IMR-90 (cell line): ENCODE measurements at regions not wholly inside any gene's neighbourhood (a gene's known extent, or its start where the extent isn't known, plus 50 kb on each side); places are given as distances from the start of the nearest gene placed in this dataset.

Source experiments
- ATAC-seq: fragments of 200-7000 bp; cut with Tn5 transposase; 2 replicates; pipeline ENCODE4 v1.9.1; 2020; ENCODE audit warnings: low read depth, mild to moderate bottlenecking, moderate library complexity
- BruUV-seq: library from RNA; stranded (reverse); fragments of 400-500 nt; replicated peaks from 2 replicates; lab custom pipeline; 2021; lab: Mats Ljungman, UMichigan
- CTCF ChIA-PET: fragments of 300-600 bp; formaldehyde crosslinking; extraction: SDS; loops from one replicate; lab custom pipeline; 2021; ENCODE audit warnings: antibody characterized with exemption; lab: Yijun Ruan, JAX
- POLR2A ChIA-PET: fragments of 300-600 bp; sonication (Branson Sonifier 250); formaldehyde crosslinking; loops from one replicate; lab custom pipeline; 2022; ENCODE audit warnings: antibody characterized with exemption; ENCODE audit not compliant: unreplicated experiment; lab: Charles Lee
- DNase-seq: peaks from one replicate; pipeline ENCODE4 v3.0.0; 2013
- H2AFZ ChIP-seq: replicated peaks from 2 replicates; pipeline ENCODE3; 2013; ENCODE audit warnings: low read length, mild to moderate bottlenecking; ENCODE audit not compliant: poor library complexity
- H2AK5ac ChIP-seq: 2 replicates; pipeline ENCODE4 v1.6.1; 2013; ENCODE audit warnings: low read depth, low read length, inconsistent platforms
- H2AK9ac ChIP-seq: replicated peaks from 2 replicates; pipeline ENCODE3; 2013; ENCODE audit warnings: mild to moderate bottlenecking, low read depth, low read length, moderate library complexity; ENCODE audit not compliant: poor library complexity
- H2BK120ac ChIP-seq: 2 replicates; pipeline ENCODE4 v1.6.1; 2013; ENCODE audit warnings: low read depth, low read length, inconsistent platforms
- H2BK15ac ChIP-seq: 3 replicates; pipeline ENCODE4 v1.6.1; 2013; ENCODE audit warnings: low read depth, low read length, inconsistent platforms
- H2BK20ac ChIP-seq: 2 replicates; pipeline ENCODE4 v1.6.1; 2013; ENCODE audit warnings: low read depth, mild to moderate bottlenecking, inconsistent platforms, low read length, moderate library complexity
- H2BK5ac ChIP-seq: 2 replicates; pipeline ENCODE4 v1.6.1; 2013; ENCODE audit warnings: mild to moderate bottlenecking, low read depth, low read length, inconsistent platforms; ENCODE audit not compliant: poor library complexity, severe bottlenecking
- H3K14ac ChIP-seq: replicated peaks from 2 replicates; pipeline ENCODE4 v1.6.1; 2013; ENCODE audit warnings: low read depth, low read length, inconsistent platforms
- H3K18ac ChIP-seq: 2 replicates; pipeline ENCODE4 v1.6.1; 2013; ENCODE audit warnings: low read depth, low read length, control low read depth
- H3K23ac ChIP-seq: 2 replicates; pipeline ENCODE4 v1.6.1; 2013; ENCODE audit warnings: low read depth, low read length, inconsistent platforms
- H3K27ac ChIP-seq: 2 replicates; pipeline ENCODE4 v1.5.1; 2013; ENCODE audit warnings: mild to moderate bottlenecking, control low read depth, low read length; ENCODE audit not compliant: insufficient read depth
- H3K27me3 ChIP-seq: 2 replicates; pipeline ENCODE4 v1.6.1; 2013; ENCODE audit warnings: low read length; ENCODE audit not compliant: control insufficient read depth, insufficient read depth
- H3K36me3 ChIP-seq: 2 replicates; pipeline ENCODE4 v1.6.1; 2013; ENCODE audit warnings: low read length, mixed read lengths; ENCODE audit not compliant: control insufficient read depth, insufficient read depth
- H3K4ac ChIP-seq: 2 replicates; pipeline ENCODE4 v1.6.1; 2013; ENCODE audit warnings: low read depth, low read length, inconsistent platforms
- H3K4me1 ChIP-seq: 2 replicates; pipeline ENCODE4 v1.6.1; 2013; ENCODE audit warnings: low read length, mixed read lengths; ENCODE audit not compliant: control insufficient read depth, insufficient read depth
- H3K4me2 ChIP-seq: 2 replicates; pipeline ENCODE4 v1.6.1; 2013; ENCODE audit warnings: low read depth, mild to moderate bottlenecking, control low read depth, low read length, moderate library complexity
- H3K4me3 ChIP-seq: 2 replicates; pipeline ENCODE4 v1.5.1; 2013; ENCODE audit warnings: low read depth, mild to moderate bottlenecking, control low read depth, low read length, moderate library complexity; ENCODE audit not compliant: insufficient read depth
- H3K56ac ChIP-seq: 2 replicates; pipeline ENCODE4 v1.6.1; 2013; ENCODE audit warnings: low read length, inconsistent platforms; ENCODE audit not compliant: insufficient read depth; ENCODE audit errors: extremely low read depth
- H3K79me1 ChIP-seq, 2 experiments: 2 replicates each; pipeline ENCODE4 v1.6.1; 2013; ENCODE audit warnings: low read length in 2 of 2, inconsistent platforms in 1 of 2, low read depth in 1 of 2
- H3K9ac ChIP-seq: 2 replicates; pipeline ENCODE4 v1.6.1; 2013; ENCODE audit warnings: low read depth, low read length, control low read depth
- H3K9me1 ChIP-seq: 2 replicates; pipeline ENCODE4 v1.6.1; 2013; ENCODE audit warnings: low read length, inconsistent platforms; ENCODE audit not compliant: insufficient read depth
- H3K9me3 ChIP-seq: 2 replicates; pipeline ENCODE4 v1.6.1; 2013; ENCODE audit warnings: low read length; ENCODE audit not compliant: control insufficient read depth, insufficient read depth
- H4K20me1 ChIP-seq: 2 replicates; pipeline ENCODE4 v1.6.1; 2013; ENCODE audit warnings: low read length, inconsistent platforms; ENCODE audit not compliant: insufficient read depth
- H4K5ac ChIP-seq: 2 replicates; pipeline ENCODE4 v1.6.1; 2013; ENCODE audit warnings: mild to moderate bottlenecking, low read depth, low read length, control low read depth
- H4K8ac ChIP-seq, 2 experiments: 2 replicates each; pipeline ENCODE4 v1.6.1; 2013; ENCODE audit warnings: low read depth in 2 of 2, low read length in 2 of 2, control low read depth in 1 of 2, inconsistent platforms in 1 of 2
- H4K91ac ChIP-seq: 2 replicates; pipeline ENCODE4 v1.6.1; 2013; ENCODE audit warnings: low read depth, low read length, inconsistent platforms; ENCODE audit not compliant: insufficient read depth
- BHLHE40 ChIP-seq: fragments of 150-350 bp; IDR thresholded peaks from 2 replicates; pipeline ENCODE4 v1.6.1; 2016; ENCODE audit warnings: mild to moderate bottlenecking, low read depth, low read length
- CEBPB ChIP-seq: IDR thresholded peaks from 2 replicates; pipeline ENCODE4 v1.6.1; 2012; ENCODE audit warnings: low read depth, low read length, improper control_type of control experiment
- FOS ChIP-seq: fragments of 150-350 bp; IDR thresholded peaks from 2 replicates; pipeline ENCODE4 v1.6.1; 2016; ENCODE audit warnings: low read depth, low read length
- MAFK ChIP-seq: IDR thresholded peaks from 2 replicates; pipeline ENCODE4 v1.6.1; 2012; ENCODE audit warnings: low read depth, low read length, improper control_type of control experiment
- RAD21 ChIP-seq: IDR thresholded peaks from 2 replicates; pipeline ENCODE4 v1.6.1; 2012; ENCODE audit warnings: low read length, improper control_type of control experiment
- RCOR1 ChIP-seq: IDR thresholded peaks from 2 replicates; pipeline ENCODE4 v1.6.1; 2012; ENCODE audit warnings: mild to moderate bottlenecking, low read length, improper control_type of control experiment; ENCODE audit not compliant: insufficient replicate concordance
- RFX5 ChIP-seq: IDR thresholded peaks from 2 replicates; pipeline ENCODE4 v1.8.0; 2012; ENCODE audit warnings: low read depth, mild to moderate bottlenecking, low read length, moderate library complexity
- USF2 ChIP-seq: fragments of 150-350 bp; IDR thresholded peaks from 2 replicates; pipeline ENCODE4 v1.6.1; 2017; ENCODE audit warnings: mild to moderate bottlenecking, antibody characterized with exemption, low read length, low read depth
- WGBS, 2 experiments: methylation state at CpG; one replicate each; pipeline versions ENCODE4 v1.1.5 to v1.1.7; 2013; ENCODE audit warnings: missing lambda C conversion rate in 2 of 2; ENCODE audit not compliant: insufficient read length in 1 of 2; ENCODE audit errors: extremely low coverage in 2 of 2; 5-methylcytosine and 5-hydroxymethylcytosine counted together
- dilution Hi-C: fragments of 300-500 bp; cut with HindIII; formaldehyde crosslinking; loops from one replicate; pipeline ENCODE4 v1.14.3; 2018; ENCODE audit warnings: low sequenced_read_pairs; ENCODE audit not compliant: unreplicated experiment
- in situ Hi-C: fragments of 300-500 bp; cut with MboI; formaldehyde crosslinking; loops from 3 replicates; pipeline ENCODE4 v1.14.3; 2019; ENCODE audit warnings: low sequenced_read_pairs, inconsistent platforms, mixed read lengths
- intact Hi-C: fragments of 100-400 bp; cut with micrococcal nuclease; formaldehyde crosslinking; loops from 2 replicates; pipeline ENCODE4 v1.10.0; 2022
- TF ChIP-seq, protein P1 (sequence below): fragments of 150-350 bp; IDR thresholded peaks from 2 replicates; pipeline ENCODE4 v1.6.1; 2016; ENCODE audit warnings: low read depth, mild to moderate bottlenecking, low read length, moderate library complexity, borderline replicate concordance

DNA sequence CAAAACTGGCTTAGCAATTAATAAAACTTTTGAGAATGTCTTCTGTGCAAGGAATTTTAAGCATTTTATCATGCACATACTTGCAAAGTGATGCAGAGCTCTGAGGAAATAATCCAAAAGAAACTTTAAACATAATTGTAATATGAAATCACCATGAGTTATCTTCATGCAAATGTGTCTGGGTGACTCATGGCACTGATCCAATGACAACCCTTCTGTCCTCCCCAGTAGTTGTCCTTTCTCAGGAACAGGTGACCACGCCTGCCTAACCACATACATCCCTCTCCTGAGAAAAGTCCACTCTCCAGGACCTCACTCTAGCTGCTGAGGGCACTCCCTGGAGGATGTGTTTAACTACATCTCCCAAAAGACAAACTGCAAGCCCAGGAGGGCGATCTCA lies 530.6 kb upstream of the IL12A start:
- H3K27me3 ChIP-seq = no peaks in the 10 kb centered on the region
- peak overlapping the region; percentile 37 for H4K91ac ChIP-seq
- H2BK20ac ChIP-seq = peak overlapping the region; percentile 73
- H4K20me1 ChIP-seq = no peaks in the 10 kb centered on the region
- no CpG with 5 or more reads among the region's 2 CpGs for WGBS, 2 experiments
- H3K18ac ChIP-seq = no peak overlapping the region
- peaks cover 5% of the 10 kb centered on the region for H3K4me1 ChIP-seq
- H3K14ac ChIP-seq = no peak overlapping the region
- no peak overlapping the region for H2AK5ac ChIP-seq
- H3K9ac ChIP-seq = no peak overlapping the region
- no peak overlapping the region for H3K56ac ChIP-seq
- no TSS peak for BruUV-seq
- peak overlapping the region; percentile 69 for H2AFZ ChIP-seq
- ChIA-PET POLR2A (interaction anchor here (0.7 kb wide), 1 partner anchor 408 kb away, joined by 6 read pairs; no protein-coding TSS in a partner anchor), CTCF (interaction anchor here (0.5 to 1.0 kb wide), 2 partner anchors 8 to 1620 kb away, joined by 3 to 4 read pairs; no protein-coding TSS in a partner anchor)
- peak; percentile 97 for DNase-seq
- peak overlapping the region; percentile 78 for H2BK120ac ChIP-seq
- ATAC-seq = peak; percentile 87
- 0 out of 3 replicates have a peak overlapping the region, but pooled peaks have one; percentile 29 for H2BK15ac ChIP-seq
- dilution Hi-C loops (no loop called here), intact Hi-C loops (loop anchor here (10.0 kb wide), 2 partner anchors 307 to 347 kb away; no protein-coding TSS in a partner anchor), in situ Hi-C loops (no loop called here)
- H3K9me3 ChIP-seq = no peaks in the 10 kb centered on the region
- 0 out of 2 replicates have a peak overlapping the region, but pooled peaks have one; percentile 3 for H3K27ac ChIP-seq
- no peak overlapping the region for H4K5ac ChIP-seq
- H3K4ac ChIP-seq = peak overlapping the region; percentile 68
- H3K4me3 ChIP-seq = no peak overlapping the region
- peak overlapping the region; percentile 1; the same call in 1 of the 2 replicates for H3K4me2 ChIP-seq
- no peaks in the 10 kb centered on the region for H3K36me3 ChIP-seq
- TF ChIP-seq RFX5 (no peak), MAFK (no peak), USF2 (peak; percentile 65; the same call in 1 of the 2 replicates), RCOR1 (peak; percentile 37), CEBPB (peak; percentile 75; the same call in 1 of the 2 replicates), RAD21 (no peak), BHLHE40 (0 out of 2 replicates have a peak, but pooled peaks have one; percentile 11), FOS (peak; percentile 57; the same call in 1 of the 2 replicates)
- TF ChIP-seq, protein P1, sequence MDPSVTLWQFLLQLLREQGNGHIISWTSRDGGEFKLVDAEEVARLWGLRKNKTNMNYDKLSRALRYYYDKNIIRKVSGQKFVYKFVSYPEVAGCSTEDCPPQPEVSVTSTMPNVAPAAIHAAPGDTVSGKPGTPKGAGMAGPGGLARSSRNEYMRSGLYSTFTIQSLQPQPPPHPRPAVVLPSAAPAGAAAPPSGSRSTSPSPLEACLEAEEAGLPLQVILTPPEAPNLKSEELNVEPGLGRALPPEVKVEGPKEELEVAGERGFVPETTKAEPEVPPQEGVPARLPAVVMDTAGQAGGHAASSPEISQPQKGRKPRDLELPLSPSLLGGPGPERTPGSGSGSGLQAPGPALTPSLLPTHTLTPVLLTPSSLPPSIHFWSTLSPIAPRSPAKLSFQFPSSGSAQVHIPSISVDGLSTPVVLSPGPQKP = no peak
- H2AK9ac ChIP-seq = no peak overlapping the region
- H2BK5ac ChIP-seq = peak overlapping the region; percentile 68
- peaks cover 2% of the 10 kb centered on the region; the same call in 1 of the 2 replicates for H3K9me1 ChIP-seq
- peak overlapping the region; percentile 4 to 27; a peak in 2 of 4 replicates for H4K8ac ChIP-seq
- no peak overlapping the region for H3K23ac ChIP-seq
- H3K79me1 ChIP-seq = no peaks in the 10 kb centered on the region
